ENCODE measurements at regions not wholly inside any gene's neighbourhood (a gene's known extent, or its start where the extent isn't known, plus 50 kb on each side); places are given as distances from the start of the nearest gene placed in this dataset.

GRCh38 chr4:136599890-136600289, 932.4 kb downstream of the PCDH18 start:
- BruUV-seq (replicated peaks): no TSS peak

GRCh38 chr4:136590440-136590839, 941.9 kb downstream of the PCDH18 start:
- TF ChIP-seq EZH2phosphoT487 (IDR thresholded peaks at IDR 0.05; ENCODE audit: borderline replicate concordance, low read length) (no peak), EZH2 (IDR thresholded peaks at IDR 0.05; ENCODE audit: low read length, unreplicated experiment) (no peak)
- TF ChIP-seq, protein P1, sequence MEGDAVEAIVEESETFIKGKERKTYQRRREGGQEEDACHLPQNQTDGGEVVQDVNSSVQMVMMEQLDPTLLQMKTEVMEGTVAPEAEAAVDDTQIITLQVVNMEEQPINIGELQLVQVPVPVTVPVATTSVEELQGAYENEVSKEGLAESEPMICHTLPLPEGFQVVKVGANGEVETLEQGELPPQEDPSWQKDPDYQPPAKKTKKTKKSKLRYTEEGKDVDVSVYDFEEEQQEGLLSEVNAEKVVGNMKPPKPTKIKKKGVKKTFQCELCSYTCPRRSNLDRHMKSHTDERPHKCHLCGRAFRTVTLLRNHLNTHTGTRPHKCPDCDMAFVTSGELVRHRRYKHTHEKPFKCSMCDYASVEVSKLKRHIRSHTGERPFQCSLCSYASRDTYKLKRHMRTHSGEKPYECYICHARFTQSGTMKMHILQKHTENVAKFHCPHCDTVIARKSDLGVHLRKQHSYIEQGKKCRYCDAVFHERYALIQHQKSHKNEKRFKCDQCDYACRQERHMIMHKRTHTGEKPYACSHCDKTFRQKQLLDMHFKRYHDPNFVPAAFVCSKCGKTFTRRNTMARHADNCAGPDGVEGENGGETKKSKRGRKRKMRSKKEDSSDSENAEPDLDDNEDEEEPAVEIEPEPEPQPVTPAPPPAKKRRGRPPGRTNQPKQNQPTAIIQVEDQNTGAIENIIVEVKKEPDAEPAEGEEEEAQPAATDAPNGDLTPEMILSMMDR (conservative IDR thresholded peaks at IDR 0.05; ENCODE audit: low read depth, low read length): no peak

More at GRCh38 chr4:136599890-136600289, 932.4 kb downstream of the PCDH18 start:
- Histone ChIP-seq H3K9me3 (ENCODE audit: low read length) (0 out of 2 replicates have a peak, but pooled peaks cover 4% of the 10 kb centered on the region), H3K79me2 (ENCODE audit: low read length) (no peaks in the 10 kb centered on the region), H3F3A (ENCODE audit: low read length, unreplicated experiment) (no peaks in the 10 kb centered on the region), H3K4me2 (ENCODE audit: low read length) (no peak overlapping the region), H3K36me3 (ENCODE audit: low read depth, low read length) (no peaks in the 10 kb centered on the region), H2AFZ (ENCODE audit: low read length) (no peak overlapping the region), H3K27me3 (ENCODE audit: low read length) (no peaks in the 10 kb centered on the region), H3K27ac (ENCODE audit: low read length) (no peak overlapping the region), H3K4me3 (ENCODE audit: low read length) (no peak overlapping the region), H4K20me1 (ENCODE audit: low read length) (no peaks in the 10 kb centered on the region), H3K4me1 (ENCODE audit: insufficient read depth, low read length) (no peaks in the 10 kb centered on the region), H3K9me2 (replicated peaks; ENCODE audit: low read length) (no peaks in the 10 kb centered on the region), H3K9ac (ENCODE audit: low read length) (no peak overlapping the region)
- TF ChIP-seq EZH2 (IDR thresholded peaks at IDR 0.05; ENCODE audit: low read length, unreplicated experiment) (no peak), EZH2phosphoT487 (IDR thresholded peaks at IDR 0.05; ENCODE audit: borderline replicate concordance, low read length) (no peak)
- TF ChIP-seq, protein P1 (conservative IDR thresholded peaks at IDR 0.05; ENCODE audit: low read depth, low read length): no peak
- CTCF ChIA-PET: no interaction called here
- intact Hi-C loops (cut with micrococcal nuclease): no loop called here
- ATAC-seq (no peak), DNase-seq (no peak)
- POLR2A ChIA-PET (ENCODE audit: unreplicated experiment): no interaction called here

DNA sequence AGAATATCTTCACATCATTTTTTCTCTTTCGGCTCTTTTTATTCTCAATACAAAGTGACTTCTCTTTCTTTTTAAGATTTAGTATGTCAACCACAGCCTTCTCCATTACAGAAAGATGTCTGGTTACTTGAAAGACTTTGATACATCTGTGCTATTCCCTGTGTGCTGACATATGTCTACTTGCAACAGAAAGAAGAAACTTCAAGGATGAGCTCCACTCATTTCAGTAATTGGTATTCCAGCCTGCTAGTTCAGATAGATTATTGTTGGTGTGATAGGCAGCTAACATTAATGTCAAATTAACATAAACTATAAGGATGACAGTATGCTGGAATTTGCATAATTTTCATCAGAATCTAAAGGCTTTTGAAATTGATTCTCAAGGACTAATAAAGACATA, 948.7 kb downstream of the PCDH18 start:
- CTCF ChIA-PET: no interaction called here
- no peaks in the 10 kb centered on the region for H3K9me3 ChIP-seq (ENCODE audit: low read length)

More at GRCh38 chr4:136590440-136590839, 941.9 kb downstream of the PCDH18 start:
- Histone ChIP-seq H3K4me3 (ENCODE audit: low read length) (no peak overlapping the region), H3K9ac (ENCODE audit: low read length) (no peak overlapping the region), H3K27me3 (ENCODE audit: low read length) (no peaks in the 10 kb centered on the region), H3K9me2 (replicated peaks; ENCODE audit: low read length) (no peaks in the 10 kb centered on the region), H3K79me2 (ENCODE audit: low read length) (no peaks in the 10 kb centered on the region), H3K27ac (ENCODE audit: low read length) (no peak overlapping the region), H3K4me2 (ENCODE audit: low read length) (no peak overlapping the region), H4K20me1 (ENCODE audit: low read length) (no peaks in the 10 kb centered on the region), H3K36me3 (ENCODE audit: low read depth, low read length) (no peaks in the 10 kb centered on the region), H3K9me3 (ENCODE audit: low read length) (no peaks in the 10 kb centered on the region), H2AFZ (ENCODE audit: low read length) (no peak overlapping the region), H3F3A (ENCODE audit: low read length, unreplicated experiment) (no peaks in the 10 kb centered on the region), H3K4me1 (ENCODE audit: insufficient read depth, low read length) (no peaks in the 10 kb centered on the region)
- no TSS peak for BruUV-seq (replicated peaks)
- ChIA-PET POLR2A (ENCODE audit: unreplicated experiment) (no interaction called here), CTCF (interaction anchor here (0.6 kb wide), 1 partner anchor 1581 kb away, joined by 3 read pairs; no protein-coding TSS in a partner anchor)
- ATAC-seq (no peak), DNase-seq (no peak)
- intact Hi-C loops (cut with micrococcal nuclease): no loop called here

More for the DNA sequence above, 948.7 kb downstream of the PCDH18 start:
- Histone ChIP-seq H3K79me2 (ENCODE audit: low read length) (no peaks in the 10 kb centered on the region), H4K20me1 (ENCODE audit: low read length) (no peaks in the 10 kb centered on the region), H3K4me1 (ENCODE audit: insufficient read depth, low read length) (no peaks in the 10 kb centered on the region), H2AFZ (ENCODE audit: low read length) (no peak overlapping the region), H3F3A (ENCODE audit: low read length, unreplicated experiment) (no peaks in the 10 kb centered on the region), H3K27me3 (ENCODE audit: low read length) (no peaks in the 10 kb centered on the region), H3K9ac (ENCODE audit: low read length) (no peak overlapping the region), H3K9me2 (replicated peaks; ENCODE audit: low read length) (no peaks in the 10 kb centered on the region), H3K4me3 (ENCODE audit: low read length) (no peak overlapping the region), H3K27ac (ENCODE audit: low read length) (no peak overlapping the region), H3K4me2 (ENCODE audit: low read length) (no peak overlapping the region), H3K36me3 (ENCODE audit: low read depth, low read length) (no peaks in the 10 kb centered on the region)
- DNase-seq (no peak), ATAC-seq (no peak)
- BruUV-seq (replicated peaks): no TSS peak
- TF ChIP-seq EZH2phosphoT487 (IDR thresholded peaks at IDR 0.05; ENCODE audit: borderline replicate concordance, low read length) (no peak), EZH2 (IDR thresholded peaks at IDR 0.05; ENCODE audit: low read length, unreplicated experiment) (no peak)
- TF ChIP-seq, protein P1 (conservative IDR thresholded peaks at IDR 0.05; ENCODE audit: low read depth, low read length): no peak
- intact Hi-C loops (cut with micrococcal nuclease): no loop called here
- POLR2A ChIA-PET (ENCODE audit: unreplicated experiment): no interaction called here
